ENCODE measurements at regions not wholly inside any gene's neighbourhood (a gene's known extent, or its start where the extent isn't known, plus 50 kb on each side); places are given as distances from the start of the nearest gene placed in this dataset.

GRCh38 chr17:71989117-71989516 is 131.7 kb upstream of the SOX9 start:
- TF ChIP-seq YY1 (IDR thresholded peaks at IDR 0.05; ENCODE audit: low read depth) (no peak), EP300 (IDR thresholded peaks at IDR 0.05; ENCODE audit: borderline replicate concordance) (no peak), TAF1 (IDR thresholded peaks at IDR 0.05; ENCODE audit: low read depth) (no peak), CREB1 (IDR thresholded peaks at IDR 0.05; ENCODE audit: low read depth) (no peak), TEAD4 (IDR thresholded peaks at IDR 0.05) (no peak), USF1 (IDR thresholded peaks at IDR 0.05) (no peak), EGR1 (IDR thresholded peaks at IDR 0.05) (no peak), FOXM1 (IDR thresholded peaks at IDR 0.05; ENCODE audit: borderline replicate concordance, low read depth) (no peak), REST (IDR thresholded peaks at IDR 0.05; ENCODE audit: low read depth) (no peak), CEBPB (IDR thresholded peaks at IDR 0.05) (no peak), MAX (IDR thresholded peaks at IDR 0.05) (no peak), RAD21 (IDR thresholded peaks at IDR 0.05; ENCODE audit: low read depth) (no peak), NFIC (IDR thresholded peaks at IDR 0.05) (no peak), ZBTB7A (IDR thresholded peaks at IDR 0.05; ENCODE audit: low read depth) (no peak), TCF12 (IDR thresholded peaks at IDR 0.05; ENCODE audit: low read depth) (no peak)

- no peak for TF ChIP-seq YY1 (IDR thresholded peaks at IDR 0.05; ENCODE audit: low read depth)
- TF ChIP-seq TCF12 (IDR thresholded peaks at IDR 0.05; ENCODE audit: low read depth) = no peak
- TF ChIP-seq CREB1 (IDR thresholded peaks at IDR 0.05; ENCODE audit: low read depth) = no peak
Measured at GRCh38 chr17:71993363-71993762, 127.5 kb upstream of the SOX9 start.

- TF ChIP-seq CEBPB (IDR thresholded peaks at IDR 0.05) = no peak
- TF ChIP-seq USF1 (IDR thresholded peaks at IDR 0.05) = no peak
- TF ChIP-seq RAD21 (IDR thresholded peaks at IDR 0.05; ENCODE audit: low read depth) = no peak
- TF ChIP-seq TAF1 (IDR thresholded peaks at IDR 0.05; ENCODE audit: low read depth) = no peak
- TF ChIP-seq EP300 (IDR thresholded peaks at IDR 0.05; ENCODE audit: borderline replicate concordance) = no peak
- TF ChIP-seq REST (IDR thresholded peaks at IDR 0.05; ENCODE audit: low read depth) = no peak
- no peak for TF ChIP-seq CREB1 (IDR thresholded peaks at IDR 0.05; ENCODE audit: low read depth)
- TF ChIP-seq MAX (IDR thresholded peaks at IDR 0.05) = no peak
- no peak for TF ChIP-seq TEAD4 (IDR thresholded peaks at IDR 0.05)
- TF ChIP-seq NFIC (IDR thresholded peaks at IDR 0.05) = no peak
- TF ChIP-seq ZBTB7A (IDR thresholded peaks at IDR 0.05; ENCODE audit: low read depth) = no peak
- TF ChIP-seq EGR1 (IDR thresholded peaks at IDR 0.05) = no peak
- TF ChIP-seq FOXM1 (IDR thresholded peaks at IDR 0.05; ENCODE audit: borderline replicate concordance, low read depth) = no peak
Measured at GRCh38 chr17:71995590-71995989, 125.2 kb upstream of the SOX9 start.

- no peak for TF ChIP-seq TCF12 (IDR thresholded peaks at IDR 0.05; ENCODE audit: low read depth)
- TF ChIP-seq RAD21 (IDR thresholded peaks at IDR 0.05; ENCODE audit: low read depth) = no peak
- TF ChIP-seq EP300 (IDR thresholded peaks at IDR 0.05; ENCODE audit: borderline replicate concordance) = no peak
- TF ChIP-seq USF1 (IDR thresholded peaks at IDR 0.05) = no peak
- no peak for TF ChIP-seq ZBTB7A (IDR thresholded peaks at IDR 0.05; ENCODE audit: low read depth)
Measured at GRCh38 chr17:72004011-72004427, 116.8 kb upstream of the SOX9 start.

GRCh38 chr17:72004611-72005331 is 116.0 kb upstream of the SOX9 start:
- TF ChIP-seq FOXM1 (IDR thresholded peaks at IDR 0.05; ENCODE audit: borderline replicate concordance, low read depth) (no peak), TAF1 (IDR thresholded peaks at IDR 0.05; ENCODE audit: low read depth) (no peak), TCF12 (IDR thresholded peaks at IDR 0.05; ENCODE audit: low read depth) (no peak), ZBTB7A (IDR thresholded peaks at IDR 0.05; ENCODE audit: low read depth) (no peak), YY1 (IDR thresholded peaks at IDR 0.05; ENCODE audit: low read depth) (no peak), REST (IDR thresholded peaks at IDR 0.05; ENCODE audit: low read depth) (no peak), CEBPB (IDR thresholded peaks at IDR 0.05) (no peak), EGR1 (IDR thresholded peaks at IDR 0.05) (no peak), EP300 (IDR thresholded peaks at IDR 0.05; ENCODE audit: borderline replicate concordance) (no peak), MAX (IDR thresholded peaks at IDR 0.05) (no peak), USF1 (IDR thresholded peaks at IDR 0.05) (no peak)
